Right atrium auricular region (tissue), 2 donors: ENCODE measurements at regions not wholly inside any gene's neighbourhood (a gene's known extent, or its start where the extent isn't known, plus 50 kb on each side); places are given as distances from the start of the nearest gene placed in this dataset.

Source experiments
- DNase-seq: peaks from one replicate; pipeline ENCODE4 v3.0.0-alpha.2; 2019; ENCODE audit warnings: low spot score
- H3K27ac ChIP-seq, 2 donors: fragments of 200-600 bp; sonication (generic); 1 replicate in 1 of 2; 2 replicates in 1 of 2; pipeline ENCODE4 v1.5.1; 2016 to 2019
- H3K27me3 ChIP-seq, 2 donors: fragments of 200-600 bp; sonication (generic); one replicate each; pipeline versions ENCODE4 v1.5.1 to v1.6.0; 2017 to 2019
- H3K36me3 ChIP-seq: fragments of 200-600 bp; sonication (generic); one replicate; pipeline ENCODE4 v1.5.1; 2016
- H3K4me1 ChIP-seq, 2 donors: fragments of 200-600 bp; sonication (generic); one replicate each; pipeline versions ENCODE4 v1.5.1 to v1.6.0; 2017 to 2019
- H3K4me3 ChIP-seq, 2 donors: fragments of 200-600 bp; sonication (generic); 1 replicate in 1 of 2; 2 replicates in 1 of 2; pipeline ENCODE4 v1.5.1; 2017 to 2019; ENCODE audit warnings: mild to moderate bottlenecking in 1 of 2, moderate library complexity in 1 of 2
- H3K9me3 ChIP-seq, 2 donors: fragments of 200-600 bp; sonication (generic); one replicate each; pipeline ENCODE4 v1.5.1; 2019
- CTCF ChIP-seq, 2 donors: fragments of 200-600 bp; sonication (generic); IDR thresholded peaks; one replicate each; pipeline ENCODE4 v1.5.1; 2019; ENCODE audit warnings: antibody characterized with exemption in 2 of 2

GRCh38 chr2:226079196-226079595, 679.7 kb downstream of the NYAP2 start:
- H3K9me3 ChIP-seq, result no peaks in the 10 kb centered on the region
- no peak for TF ChIP-seq CTCF (IDR thresholded peaks at IDR 0.05)
- no peak overlapping the region for H3K27ac ChIP-seq

GRCh38 chr2:226078666-226079065, 679.2 kb downstream of the NYAP2 start:
- no peak for DNase-seq
- no peak overlapping the region for H3K4me3 ChIP-seq
- no peaks in the 10 kb centered on the region for H3K27me3 ChIP-seq
- no peak for TF ChIP-seq CTCF (IDR thresholded peaks at IDR 0.05)
- H3K9me3 ChIP-seq, result no peaks in the 10 kb centered on the region
- H3K36me3 ChIP-seq, result no peaks in the 10 kb centered on the region
- H3K4me1 ChIP-seq, result no peaks in the 10 kb centered on the region
- H3K27ac ChIP-seq, result no peak overlapping the region

More at GRCh38 chr2:226079196-226079595, 679.7 kb downstream of the NYAP2 start:
- Histone ChIP-seq H3K4me1 (no peaks in the 10 kb centered on the region), H3K27me3 (no peaks in the 10 kb centered on the region), H3K36me3 (no peaks in the 10 kb centered on the region), H3K4me3 (no peak overlapping the region)
- DNase-seq, result no peak

GRCh38 chr2:226077841-226078240, 678.3 kb downstream of the NYAP2 start:
- Histone ChIP-seq H3K4me3 (no peak overlapping the region), H3K27ac (no peak overlapping the region), H3K27me3 (no peaks in the 10 kb centered on the region), H3K9me3 (no peaks in the 10 kb centered on the region), H3K36me3 (no peaks in the 10 kb centered on the region), H3K4me1 (no peaks in the 10 kb centered on the region)
- TF ChIP-seq CTCF (IDR thresholded peaks at IDR 0.05), result no peak
- DNase-seq, result no peak

GRCh38 chr2:226077031-226077430, 677.5 kb downstream of the NYAP2 start:
- DNase-seq, result no peak
- no peaks in the 10 kb centered on the region for H3K4me1 ChIP-seq
- no peaks in the 10 kb centered on the region for H3K9me3 ChIP-seq
- H3K27me3 ChIP-seq, result no peaks in the 10 kb centered on the region
- no peak for TF ChIP-seq CTCF (IDR thresholded peaks at IDR 0.05)
- H3K27ac ChIP-seq, result no peak overlapping the region
- no peak overlapping the region for H3K4me3 ChIP-seq
- H3K36me3 ChIP-seq, result no peaks in the 10 kb centered on the region

GRCh38 chr2:226076529-226076928, 677.0 kb downstream of the NYAP2 start:
- H3K27ac ChIP-seq, result no peak overlapping the region
- TF ChIP-seq CTCF (IDR thresholded peaks at IDR 0.05), result no peak

GRCh38 chr2:226074391-226074790, 674.9 kb downstream of the NYAP2 start:
- Histone ChIP-seq H3K36me3 (no peaks in the 10 kb centered on the region), H3K27me3 (no peaks in the 10 kb centered on the region), H3K4me1 (no peaks in the 10 kb centered on the region), H3K27ac (no peak overlapping the region), H3K4me3 (no peak overlapping the region), H3K9me3 (no peaks in the 10 kb centered on the region)
- DNase-seq, result no peak
- no peak for TF ChIP-seq CTCF (IDR thresholded peaks at IDR 0.05)

More at GRCh38 chr2:226076529-226076928, 677.0 kb downstream of the NYAP2 start:
- no peak for DNase-seq
- H3K27me3 ChIP-seq, result no peaks in the 10 kb centered on the region
- H3K36me3 ChIP-seq, result no peaks in the 10 kb centered on the region
- no peaks in the 10 kb centered on the region for H3K4me1 ChIP-seq
- no peak overlapping the region for H3K4me3 ChIP-seq
- no peaks in the 10 kb centered on the region for H3K9me3 ChIP-seq
